ENCODE measurements at regions not wholly inside any gene's neighbourhood (a gene's known extent, or its start where the extent isn't known, plus 50 kb on each side); places are given as distances from the start of the nearest gene placed in this dataset.

DNA sequence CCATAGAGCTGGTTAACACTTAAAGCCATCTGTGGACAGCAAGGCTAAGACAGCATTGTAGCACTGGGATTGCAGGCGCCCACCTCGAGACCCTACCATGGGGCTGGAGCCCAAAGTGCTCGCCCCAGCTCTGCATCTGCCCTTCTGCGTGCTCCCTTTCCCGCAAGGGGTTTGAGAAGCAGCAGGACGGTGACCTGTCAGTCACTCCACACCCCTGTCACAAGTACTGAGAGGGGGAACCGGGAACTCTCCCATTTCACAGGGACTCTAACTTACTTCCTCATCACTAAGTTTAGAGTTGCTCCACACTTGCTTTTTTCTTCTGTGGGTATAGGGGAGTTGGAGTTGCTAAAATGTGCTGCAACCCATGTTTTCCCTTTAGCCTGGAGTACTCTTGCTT is 273.2 kb downstream of the SMARCA2 start:
- no peak overlapping the region for H3K4me3 ChIP-seq (ENCODE audit: low read length)
- TF ChIP-seq CTCF (conservative IDR thresholded peaks at IDR 0.05; ENCODE audit: low read depth, low read length) = no peak
- DNase-seq (ENCODE audit: low read depth) = no peak

- DNase-seq (ENCODE audit: low read depth) = no peak
- TF ChIP-seq CTCF (conservative IDR thresholded peaks at IDR 0.05; ENCODE audit: low read depth, low read length) = no peak
- no peak overlapping the region for H3K4me3 ChIP-seq (ENCODE audit: low read length)
Observed at GRCh38 chr9:2289263-2289662, 274.1 kb downstream of the SMARCA2 start.

- TF ChIP-seq CTCF (conservative IDR thresholded peaks at IDR 0.05; ENCODE audit: low read depth, low read length) = no peak
- no peak overlapping the region for H3K4me3 ChIP-seq (ENCODE audit: low read length)
- DNase-seq (ENCODE audit: low read depth) = no peak
Observed at GRCh38 chr9:2290382-2290781, 275.2 kb downstream of the SMARCA2 start.

GRCh38 chr9:2291980-2292704 is 277.0 kb downstream of the SMARCA2 start:
- H3K4me3 ChIP-seq (ENCODE audit: low read length) = no peak overlapping the region
- DNase-seq (ENCODE audit: low read depth) = no peak

GRCh38 chr9:2292733-2293132 is 277.6 kb downstream of the SMARCA2 start:
- no peak for DNase-seq (ENCODE audit: low read depth)
- TF ChIP-seq CTCF (conservative IDR thresholded peaks at IDR 0.05; ENCODE audit: low read depth, low read length) = no peak
- no peak overlapping the region for H3K4me3 ChIP-seq (ENCODE audit: low read length)

More at GRCh38 chr9:2291980-2292704, 277.0 kb downstream of the SMARCA2 start:
- TF ChIP-seq CTCF (conservative IDR thresholded peaks at IDR 0.05; ENCODE audit: low read depth, low read length) = no peak

DNA sequence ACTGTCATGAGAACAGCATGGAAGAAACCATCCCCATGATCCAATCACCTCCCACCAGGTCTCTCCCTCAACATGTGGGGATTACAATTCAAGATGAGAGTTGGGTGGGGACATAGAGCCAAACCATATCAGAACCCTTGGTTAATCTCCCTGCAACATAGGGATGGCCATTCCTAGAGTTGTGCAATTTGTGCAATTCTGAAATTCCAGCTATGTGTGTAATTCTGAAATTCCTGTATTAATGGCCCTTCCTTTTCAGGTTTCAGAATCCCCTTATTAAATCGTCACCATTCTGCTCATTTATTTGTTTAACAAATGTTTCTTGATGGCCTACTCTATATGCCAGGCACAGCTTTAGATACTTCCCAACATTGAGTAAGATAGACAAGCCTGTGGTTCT is 282.6 kb downstream of the SMARCA2 start:
- TF ChIP-seq CTCF (conservative IDR thresholded peaks at IDR 0.05; ENCODE audit: low read depth, low read length) = no peak
- no peak for DNase-seq (ENCODE audit: low read depth)
- no peak overlapping the region for H3K4me3 ChIP-seq (ENCODE audit: low read length)

GRCh38 chr9:2298217-2298616 is 283.1 kb downstream of the SMARCA2 start:
- TF ChIP-seq CTCF (conservative IDR thresholded peaks at IDR 0.05; ENCODE audit: low read depth, low read length) = no peak
- no peak overlapping the region for H3K4me3 ChIP-seq (ENCODE audit: low read length)
- no peak for DNase-seq (ENCODE audit: low read depth)
